ENCODE measurements at regions not wholly inside any gene's neighbourhood (a gene's known extent, or its start where the extent isn't known, plus 50 kb on each side); places are given as distances from the start of the nearest gene placed in this dataset.
"Not testable (repeated sequence)": the region's sequence is repeated elsewhere in the genome, so short reads cannot be mapped to it uniquely, and the experiment has no call there.

GRCh38 chr13:39803156-39803555 is 147.7 kb downstream of the COG6 start:
- no peak for DNase-seq

GRCh38 chr13:39803851-39804250 is 148.4 kb downstream of the COG6 start:
- no peak for DNase-seq

GRCh38 chr13:39804332-39805210 is 149.1 kb downstream of the COG6 start:
- DNase-seq = no peak

- DNase-seq = no peak
Measured at GRCh38 chr13:39809466-39809865, 154.0 kb downstream of the COG6 start.

GRCh38 chr13:39810091-39810877 is 154.8 kb downstream of the COG6 start:
- DNase-seq = no peak

- DNase-seq = no peak
Measured at GRCh38 chr13:39811051-39811450, 155.6 kb downstream of the COG6 start.

GRCh38 chr13:39811696-39812095 is 156.2 kb downstream of the COG6 start:
- no peak for DNase-seq

- DNase-seq = no peak
Measured at GRCh38 chr13:39815345-39816111, 160.1 kb downstream of the COG6 start.

GRCh38 chr13:39816936-39817335 is 161.5 kb downstream of the COG6 start:
- no peak for DNase-seq

- no peak for DNase-seq
Measured at GRCh38 chr13:39818953-39819352, 163.5 kb downstream of the COG6 start.

GRCh38 chr13:39820606-39821005 is 165.1 kb downstream of the COG6 start:
- DNase-seq = no peak

- no peak for DNase-seq
Measured at GRCh38 chr13:39821977-39822376, 166.5 kb downstream of the COG6 start.

GRCh38 chr13:39822437-39822836 is 167.0 kb downstream of the COG6 start:
- DNase-seq = peak in 1 of 2 donors; percentile 4

GRCh38 chr13:39823063-39823713 is 167.7 kb downstream of the COG6 start:
- DNase-seq = no peak

- no peak for DNase-seq
Measured at GRCh38 chr13:39825886-39826285, 170.4 kb downstream of the COG6 start.

GRCh38 chr13:39835253-39835652 is 179.8 kb downstream of the COG6 start:
- DNase-seq = no peak

GRCh38 chr13:39836038-39836437 is 180.6 kb downstream of the COG6 start:
- no peak for DNase-seq

- not testable (repeated sequence) for DNase-seq
Measured at GRCh38 chr13:39837866-39838265, 182.4 kb downstream of the COG6 start.

- no peak for DNase-seq
Measured at GRCh38 chr13:39840201-39840600, 184.7 kb downstream of the COG6 start.

GRCh38 chr13:39847336-39847735 is 191.9 kb downstream of the COG6 start:
- DNase-seq = no peak

- DNase-seq = no peak
Measured at GRCh38 chr13:39855236-39855635, 199.8 kb downstream of the COG6 start.

GRCh38 chr13:39856714-39857113 is 201.3 kb downstream of the COG6 start:
- no peak for DNase-seq

GRCh38 chr13:39858794-39859193 is 203.3 kb downstream of the COG6 start:
- DNase-seq = no peak
